ENCODE measurements at regions not wholly inside any gene's neighbourhood (a gene's known extent, or its start where the extent isn't known, plus 50 kb on each side); places are given as distances from the start of the nearest gene placed in this dataset.

GRCh38 chr6:113060664-113061063 lies 713.5 kb downstream of the RFPL4B start:
- no peak overlapping the region for H3K27ac ChIP-seq (ENCODE audit: low read length, poor library complexity, severe bottlenecking)
- H2AK5ac ChIP-seq (ENCODE audit: low read length, severe bottlenecking): no peak overlapping the region
- no peaks in the 10 kb centered on the region for H3K9me3 ChIP-seq (ENCODE audit: control insufficient read depth, low read length)
- no peak overlapping the region for H2BK120ac ChIP-seq (ENCODE audit: low read depth, low read length)
- no peaks in the 10 kb centered on the region for H3K4me1 ChIP-seq (ENCODE audit: control insufficient read depth, insufficient read depth, low read depth, low read length)
- H3K18ac ChIP-seq (ENCODE audit: low read depth in 1 of 2, low read length in 2 of 2): no peak overlapping the region
- no peak overlapping the region for H3K4me3 ChIP-seq (ENCODE audit: insufficient read depth in 1 of 2, low read depth in 1 of 2, low read length in 2 of 2)
- H3K36me3 ChIP-seq (ENCODE audit: control insufficient read depth in 1 of 2, insufficient read depth in 2 of 2, low read depth in 1 of 2, low read length in 2 of 2): no peaks in the 10 kb centered on the region
- no peak overlapping the region for H3K14ac ChIP-seq (ENCODE audit: low read length in 2 of 2)
- WGBS: 86% methylated on average over 1 of the region's 2 CpGs
- H2AFZ ChIP-seq (ENCODE audit: low read depth, low read length): no peak overlapping the region
- H3K4ac ChIP-seq (ENCODE audit: low read depth in 1 of 2, low read length in 2 of 2): no peak overlapping the region
- no peak overlapping the region for H3K9ac ChIP-seq (ENCODE audit: low read length)
- H4K8ac ChIP-seq (ENCODE audit: low read length): no peak overlapping the region
- H3K79me1 ChIP-seq (replicated peaks; ENCODE audit: low read length, poor library complexity, severe bottlenecking): no peaks in the 10 kb centered on the region
- DNase-seq: no peak
- H4K91ac ChIP-seq (ENCODE audit: low read length): no peak overlapping the region
- H2BK12ac ChIP-seq (ENCODE audit: low read length in 2 of 2): no peak overlapping the region
- H3K4me2 ChIP-seq (ENCODE audit: low read length, poor library complexity, severe bottlenecking): no peak overlapping the region
- no peaks in the 10 kb centered on the region for H3K27me3 ChIP-seq (ENCODE audit: control insufficient read depth in 1 of 2, insufficient read depth in 1 of 2, low read length in 2 of 2)
- H3K23ac ChIP-seq (ENCODE audit: low read length in 2 of 2): no peak overlapping the region
- H2BK15ac ChIP-seq (ENCODE audit: low read depth, poor library complexity, severe bottlenecking): no peak overlapping the region
- H2BK5ac ChIP-seq (ENCODE audit: low read depth, low read length, poor library complexity, severe bottlenecking): no peak overlapping the region

- Histone ChIP-seq H3K23ac (ENCODE audit: low read length in 2 of 2) (no peak overlapping the region), H4K91ac (ENCODE audit: low read length) (no peak overlapping the region), H3K9ac (ENCODE audit: low read length) (peak overlapping the region; percentile 36), H3K4me3 (ENCODE audit: insufficient read depth in 1 of 2, low read depth in 1 of 2, low read length in 2 of 2) (no peak overlapping the region), H2BK120ac (ENCODE audit: low read depth, low read length) (no peak overlapping the region), H3K9me3 (ENCODE audit: control insufficient read depth, low read length) (no peaks in the 10 kb centered on the region), H3K79me1 (replicated peaks; ENCODE audit: low read length, poor library complexity, severe bottlenecking) (no peaks in the 10 kb centered on the region), H3K4ac (ENCODE audit: low read depth in 1 of 2, low read length in 2 of 2) (no peak overlapping the region), H2BK12ac (ENCODE audit: low read length in 2 of 2) (no peak overlapping the region), H3K27me3 (ENCODE audit: control insufficient read depth in 1 of 2, insufficient read depth in 1 of 2, low read length in 2 of 2) (no peaks in the 10 kb centered on the region), H2AK5ac (ENCODE audit: low read length, severe bottlenecking) (no peak overlapping the region), H3K18ac (ENCODE audit: low read depth in 1 of 2, low read length in 2 of 2) (no peak overlapping the region), H4K8ac (ENCODE audit: low read length) (no peak overlapping the region), H3K4me2 (ENCODE audit: low read length, poor library complexity, severe bottlenecking) (no peak overlapping the region), H3K4me1 (ENCODE audit: control insufficient read depth, insufficient read depth, low read depth, low read length) (no peaks in the 10 kb centered on the region), H2BK15ac (ENCODE audit: low read depth, poor library complexity, severe bottlenecking) (no peak overlapping the region), H2BK5ac (ENCODE audit: low read depth, low read length, poor library complexity, severe bottlenecking) (no peak overlapping the region), H3K36me3 (ENCODE audit: control insufficient read depth in 1 of 2, insufficient read depth in 2 of 2, low read depth in 1 of 2, low read length in 2 of 2) (no peaks in the 10 kb centered on the region), H3K27ac (ENCODE audit: low read length, poor library complexity, severe bottlenecking) (peak overlapping the region; percentile 53), H3K14ac (ENCODE audit: low read length in 2 of 2) (no peak overlapping the region), H2AFZ (ENCODE audit: low read depth, low read length) (no peak overlapping the region)
- peak; percentile 37 for DNase-seq
- WGBS: 0% methylated on average over 1 of the region's 2 CpGs
These were observed 718.5 kb downstream of the RFPL4B start for GRCh38 chr6:113065611-113066010.

- Histone ChIP-seq H3K9ac (ENCODE audit: low read length) (peak overlapping the region; percentile 74), H3K14ac (ENCODE audit: low read length in 2 of 2) (no peak overlapping the region), H3K23ac (ENCODE audit: low read length in 2 of 2) (no peak overlapping the region), H3K4me1 (ENCODE audit: control insufficient read depth, insufficient read depth, low read depth, low read length) (no peaks in the 10 kb centered on the region), H2BK120ac (ENCODE audit: low read depth, low read length) (no peak overlapping the region), H2AK5ac (ENCODE audit: low read length, severe bottlenecking) (peak overlapping the region; percentile 87), H3K4ac (ENCODE audit: low read depth in 1 of 2, low read length in 2 of 2) (peak overlapping the region in 1 of 2 experiments; percentile 32), H3K36me3 (ENCODE audit: control insufficient read depth in 1 of 2, insufficient read depth in 2 of 2, low read depth in 1 of 2, low read length in 2 of 2) (no peaks in the 10 kb centered on the region), H3K9me3 (ENCODE audit: control insufficient read depth, low read length) (no peaks in the 10 kb centered on the region), H2AFZ (ENCODE audit: low read depth, low read length) (no peak overlapping the region), H4K8ac (ENCODE audit: low read length) (no peak overlapping the region), H3K27ac (ENCODE audit: low read length, poor library complexity, severe bottlenecking) (peak overlapping the region; percentile 96), H4K91ac (ENCODE audit: low read length) (peak overlapping the region; percentile 75), H2BK15ac (ENCODE audit: low read depth, poor library complexity, severe bottlenecking) (no peak overlapping the region), H3K27me3 (ENCODE audit: control insufficient read depth in 1 of 2, insufficient read depth in 1 of 2, low read length in 2 of 2) (no peaks in the 10 kb centered on the region), H2BK12ac (ENCODE audit: low read length in 2 of 2) (peak overlapping the region in 1 of 2 experiments; percentile 37), H3K4me2 (ENCODE audit: low read length, poor library complexity, severe bottlenecking) (no peak overlapping the region), H3K18ac (ENCODE audit: low read depth in 1 of 2, low read length in 2 of 2) (peak overlapping the region in 1 of 2 experiments; percentile 66), H3K79me1 (replicated peaks; ENCODE audit: low read length, poor library complexity, severe bottlenecking) (no peaks in the 10 kb centered on the region), H3K4me3 (ENCODE audit: insufficient read depth in 1 of 2, low read depth in 1 of 2, low read length in 2 of 2) (no peak overlapping the region), H2BK5ac (ENCODE audit: low read depth, low read length, poor library complexity, severe bottlenecking) (peak overlapping the region; percentile 90)
- DNase-seq: peak; percentile 39
- 26% methylated on average over 2 of the region's 3 CpGs for WGBS
These were observed 720.6 kb downstream of the RFPL4B start for GRCh38 chr6:113067612-113068275.

- no peak overlapping the region for H3K18ac ChIP-seq (ENCODE audit: low read depth in 1 of 2, low read length in 2 of 2)
- H3K23ac ChIP-seq (ENCODE audit: low read length in 2 of 2): no peak overlapping the region
- no peaks in the 10 kb centered on the region for H3K4me1 ChIP-seq (ENCODE audit: control insufficient read depth, insufficient read depth, low read depth, low read length)
- no peak overlapping the region for H3K4me2 ChIP-seq (ENCODE audit: low read length, poor library complexity, severe bottlenecking)
- H3K27me3 ChIP-seq (ENCODE audit: control insufficient read depth in 1 of 2, insufficient read depth in 1 of 2, low read length in 2 of 2): no peaks in the 10 kb centered on the region
- H3K79me1 ChIP-seq (replicated peaks; ENCODE audit: low read length, poor library complexity, severe bottlenecking): no peaks in the 10 kb centered on the region
- no peak overlapping the region for H2AK5ac ChIP-seq (ENCODE audit: low read length, severe bottlenecking)
- no peaks in the 10 kb centered on the region for H3K36me3 ChIP-seq (ENCODE audit: control insufficient read depth in 1 of 2, insufficient read depth in 2 of 2, low read depth in 1 of 2, low read length in 2 of 2)
- H3K27ac ChIP-seq (ENCODE audit: low read length, poor library complexity, severe bottlenecking): peak overlapping the region; percentile 18
- no peak overlapping the region for H2BK120ac ChIP-seq (ENCODE audit: low read depth, low read length)
- H2BK12ac ChIP-seq (ENCODE audit: low read length in 2 of 2): no peak overlapping the region
- H4K91ac ChIP-seq (ENCODE audit: low read length): no peak overlapping the region
- DNase-seq: no peak
- no peak overlapping the region for H2AFZ ChIP-seq (ENCODE audit: low read depth, low read length)
- no peak overlapping the region for H3K14ac ChIP-seq (ENCODE audit: low read length in 2 of 2)
- WGBS: no CpG with 5 or more reads among the region's 2 CpGs
- no peak overlapping the region for H3K4me3 ChIP-seq (ENCODE audit: insufficient read depth in 1 of 2, low read depth in 1 of 2, low read length in 2 of 2)
- H3K9ac ChIP-seq (ENCODE audit: low read length): peak overlapping the region; percentile 74
- H3K9me3 ChIP-seq (ENCODE audit: control insufficient read depth, low read length): no peaks in the 10 kb centered on the region
- no peak overlapping the region for H2BK15ac ChIP-seq (ENCODE audit: low read depth, poor library complexity, severe bottlenecking)
- H4K8ac ChIP-seq (ENCODE audit: low read length): no peak overlapping the region
- H3K4ac ChIP-seq (ENCODE audit: low read depth in 1 of 2, low read length in 2 of 2): no peak overlapping the region
- no peak overlapping the region for H2BK5ac ChIP-seq (ENCODE audit: low read depth, low read length, poor library complexity, severe bottlenecking)
These were observed 721.4 kb downstream of the RFPL4B start for GRCh38 chr6:113068570-113068969.

Data from mesenchymal stem cell (in vitro differentiated cells and primary cell).